HEK293 (cell line): ENCODE measurements at regions not wholly inside any gene's neighbourhood (a gene's known extent, or its start where the extent isn't known, plus 50 kb on each side); places are given as distances from the start of the nearest gene placed in this dataset.

Source experiments
- ATF2 ChIP-seq: fragments of 450-650 bp; formaldehyde crosslinking; IDR thresholded peaks from 2 replicates; pipeline ENCODE4 v1.5.1; 2016; ENCODE audit warnings: missing biosample characterization, missing genetic modification characterization, low read depth
- KLF16 ChIP-seq: fragments of 450-650 bp; formaldehyde crosslinking; IDR thresholded peaks from 2 replicates; pipeline ENCODE4 v1.5.1; 2017; ENCODE audit warnings: missing biosample characterization, missing genetic modification characterization
- KLF17 ChIP-seq: fragments of 450-650 bp; formaldehyde crosslinking; IDR thresholded peaks from 2 replicates; pipeline ENCODE4 v1.5.1; 2016; ENCODE audit warnings: missing biosample characterization, missing genetic modification characterization
- MYNN ChIP-seq: fragments of 450-650 bp; formaldehyde crosslinking; IDR thresholded peaks from 2 replicates; pipeline ENCODE4 v1.5.1; 2016; ENCODE audit warnings: missing biosample characterization, missing genetic modification characterization, borderline replicate concordance
- PRDM10 ChIP-seq: fragments of 450-650 bp; formaldehyde crosslinking; IDR thresholded peaks from 2 replicates; pipeline ENCODE4 v1.5.1; 2016; ENCODE audit warnings: missing biosample characterization, missing genetic modification characterization
- ZBTB11 ChIP-seq: fragments of 450-650 bp; formaldehyde crosslinking; conservative IDR thresholded peaks from 2 replicates; pipeline ENCODE4 v1.5.1; 2016; ENCODE audit warnings: low read depth, missing biosample characterization, missing genetic modification characterization
- ZBTB20 ChIP-seq: fragments of 450-650 bp; formaldehyde crosslinking; IDR thresholded peaks from 2 replicates; pipeline ENCODE4 v1.5.1; 2016; ENCODE audit warnings: missing biosample characterization, missing genetic modification characterization
- ZBTB7A ChIP-seq: fragments of 450-650 bp; formaldehyde crosslinking; IDR thresholded peaks from 2 replicates; pipeline ENCODE4 v1.5.1; 2016; ENCODE audit warnings: low read depth, missing biosample characterization, missing genetic modification characterization
- ZNF132 ChIP-seq: fragments of 450-650 bp; formaldehyde crosslinking; IDR thresholded peaks from 2 replicates; pipeline ENCODE4 v1.5.1; 2017; ENCODE audit warnings: missing biosample characterization, missing genetic modification characterization, borderline replicate concordance
- ZNF169 ChIP-seq: fragments of 450-650 bp; formaldehyde crosslinking; IDR thresholded peaks from 2 replicates; pipeline ENCODE4 v1.5.1; 2016; ENCODE audit warnings: missing biosample characterization, missing genetic modification characterization
- ZNF239 ChIP-seq: fragments of 450-650 bp; formaldehyde crosslinking; IDR thresholded peaks from 2 replicates; pipeline ENCODE4 v1.5.1; 2016; ENCODE audit warnings: missing biosample characterization, missing genetic modification characterization
- ZNF26 ChIP-seq: fragments of 450-650 bp; formaldehyde crosslinking; IDR thresholded peaks from 2 replicates; pipeline ENCODE4 v1.5.1; 2016; ENCODE audit warnings: missing biosample characterization, missing genetic modification characterization
- ZNF274 ChIP-seq, 2 experiments: fragments of 200-500 bp in 1 of 2; fragments of 450-650 bp in 1 of 2; sonication (Bioruptor generic) in 1 of 2; formaldehyde crosslinking in 1 of 2; IDR thresholded peaks; 2 replicates each; pipeline versions ENCODE4 v1.5.1 to v1.6.1; 2014 to 2016; ENCODE audit warnings: borderline replicate concordance in 1 of 2, inconsistent platforms in 1 of 2, low read length in 1 of 2, missing biosample characterization in 1 of 2, missing genetic modification characterization in 1 of 2
- ZNF292 ChIP-seq: fragments of 450-650 bp; formaldehyde crosslinking; IDR thresholded peaks from 2 replicates; pipeline ENCODE4 v1.5.1; 2016; ENCODE audit warnings: low read depth, missing biosample characterization, missing genetic modification characterization, borderline replicate concordance
- ZNF341 ChIP-seq: fragments of 450-650 bp; formaldehyde crosslinking; IDR thresholded peaks from 2 replicates; pipeline ENCODE4; 2016; ENCODE audit warnings: low read depth, missing biosample characterization, missing genetic modification characterization
- ZNF473 ChIP-seq: fragments of 450-650 bp; formaldehyde crosslinking; IDR thresholded peaks from 2 replicates; pipeline ENCODE4 v1.5.1; 2017; ENCODE audit warnings: missing biosample characterization, missing genetic modification characterization
- ZNF513 ChIP-seq: fragments of 450-650 bp; IDR thresholded peaks from 2 replicates; pipeline ENCODE4 v1.5.1; 2018; ENCODE audit warnings: missing biosample characterization, missing genetic modification characterization
- ZNF558 ChIP-seq: fragments of 450-650 bp; formaldehyde crosslinking; IDR thresholded peaks from 2 replicates; pipeline ENCODE4 v1.5.1; 2016; ENCODE audit warnings: missing biosample characterization, missing genetic modification characterization
- ZNF571 ChIP-seq: fragments of 450-650 bp; formaldehyde crosslinking; IDR thresholded peaks from 2 replicates; pipeline ENCODE4 v1.5.0; 2017; ENCODE audit warnings: missing biosample characterization, missing genetic modification characterization
- ZNF621 ChIP-seq: fragments of 450-650 bp; formaldehyde crosslinking; IDR thresholded peaks from 2 replicates; pipeline ENCODE4 v1.5.1; 2017; ENCODE audit warnings: missing biosample characterization, missing genetic modification characterization
- ZNF704 ChIP-seq: fragments of 450-650 bp; formaldehyde crosslinking; IDR thresholded peaks from 2 replicates; pipeline ENCODE4 v1.5.1; 2016; ENCODE audit warnings: missing biosample characterization, missing genetic modification characterization
- ZNF747 ChIP-seq: fragments of 450-650 bp; formaldehyde crosslinking; IDR thresholded peaks from 2 replicates; pipeline ENCODE4 v1.5.1; 2016; ENCODE audit warnings: missing biosample characterization, missing genetic modification characterization
- ZNF843 ChIP-seq: fragments of 450-650 bp; formaldehyde crosslinking; IDR thresholded peaks from 2 replicates; pipeline ENCODE4 v1.5.1; 2016; ENCODE audit warnings: missing biosample characterization, missing genetic modification characterization

- peak; percentile 72; the same call in 1 of the 2 replicates for TF ChIP-seq ATF2 (tag by site-specific recombination)
- TF ChIP-seq ZNF132 (tag by site-specific recombination) = no peak
- no peak for TF ChIP-seq ZNF274 (IDR thresholded peaks at IDR 0.05; ENCODE audit: low read length)
- no peak for TF ChIP-seq ZNF274 (tag by site-specific recombination; IDR thresholded peaks at IDR 0.05; ENCODE audit: borderline replicate concordance)
- no peak for TF ChIP-seq MYNN (tag by site-specific recombination)
- TF ChIP-seq ZNF747 (tag by site-specific recombination) = no peak
- TF ChIP-seq ZNF169 (tag by site-specific recombination) = no peak
- no peak for TF ChIP-seq ZNF621 (tag by site-specific recombination)
- TF ChIP-seq ZNF292 = no peak
- TF ChIP-seq ZNF473 (tag by site-specific recombination) = no peak
- no peak for TF ChIP-seq ZBTB20 (tag by site-specific recombination)
- no peak for TF ChIP-seq ZNF571 (tag by site-specific recombination)
- no peak for TF ChIP-seq ZNF26 (tag by site-specific recombination)
- TF ChIP-seq KLF16 = no peak
- TF ChIP-seq ZBTB11 (tag by site-specific recombination) = no peak
- TF ChIP-seq ZNF341 (tag by site-specific recombination) = peak; percentile 48
- no peak for TF ChIP-seq ZNF239 (tag by site-specific recombination)
- TF ChIP-seq ZNF513 = no peak
- TF ChIP-seq PRDM10 (tag by site-specific recombination) = peak; percentile 76
- TF ChIP-seq ZNF558 (tag by site-specific recombination) = no peak
- TF ChIP-seq KLF17 (tag by site-specific recombination) = peak; percentile 66
- TF ChIP-seq ZNF704 (tag by site-specific recombination) = no peak
- TF ChIP-seq ZNF843 (tag by site-specific recombination) = peak; percentile 83
- TF ChIP-seq ZBTB7A (tag by site-specific recombination) = no peak
These were observed 375.6 kb upstream of the CLINT1 start (continued) for GRCh38 chr5:158234323-158235158.
